ENCODE measurements at regions not wholly inside any gene's neighbourhood (a gene's known extent, or its start where the extent isn't known, plus 50 kb on each side); places are given as distances from the start of the nearest gene placed in this dataset.
A peak's percentile ranks its signal among the peaks of the same experiment; 100 is the strongest.

- no peak for DNase-seq (ENCODE audit: low read depth)
Measured at GRCh38 chr4:140281828-140282552, 91.5 kb upstream of the SCOC start.

DNA sequence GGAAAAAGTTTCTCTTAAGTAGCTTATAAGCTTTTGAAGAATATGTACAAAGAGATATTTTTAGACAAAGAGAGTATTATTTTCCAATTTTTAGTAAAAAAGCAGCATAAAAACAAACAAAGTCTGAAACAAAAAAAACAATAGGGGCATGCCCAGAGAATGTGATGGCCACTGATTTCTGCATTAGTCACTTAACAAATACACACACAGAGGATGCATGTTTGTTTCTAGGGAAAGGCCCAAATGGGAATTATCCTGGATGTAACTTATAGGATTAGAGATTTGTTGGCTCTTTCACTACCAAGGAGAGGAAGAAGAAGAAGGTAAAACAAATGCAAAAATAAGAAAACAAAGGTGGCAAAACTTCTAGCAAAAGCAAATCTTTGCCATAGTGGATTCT lies 95.9 kb upstream of the SCOC start:
- no peak for DNase-seq (ENCODE audit: low read depth)

GRCh38 chr4:140271553-140271952 lies 101.9 kb upstream of the SCOC start:
- DNase-seq (ENCODE audit: low read depth), result no peak

DNA sequence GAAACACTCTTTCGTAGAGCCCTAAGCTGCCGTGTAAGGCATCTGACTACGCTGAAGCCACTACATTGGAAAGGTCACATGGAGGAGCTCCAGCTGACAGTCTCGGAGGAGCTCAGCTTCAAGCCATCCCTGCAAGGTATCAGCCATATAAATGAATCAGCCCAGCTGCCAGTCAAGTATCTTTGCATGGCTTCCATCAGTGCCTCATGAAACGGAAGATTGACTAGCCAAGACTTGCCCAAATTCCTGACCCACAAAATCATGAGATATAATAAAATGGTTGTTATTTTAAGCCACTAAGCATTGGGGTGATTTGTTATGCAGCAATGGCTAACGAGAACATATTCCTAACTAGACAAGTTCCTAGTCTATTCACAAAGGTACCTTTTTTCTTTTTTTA lies 104.1 kb upstream of the SCOC start:
- DNase-seq (ENCODE audit: low read depth), result no peak

GRCh38 chr4:140268186-140268841 lies 105.1 kb upstream of the SCOC start:
- DNase-seq (ENCODE audit: low read depth), result no peak

GRCh38 chr4:140267576-140267975 lies 105.9 kb upstream of the SCOC start:
- no peak for DNase-seq (ENCODE audit: low read depth)

DNA sequence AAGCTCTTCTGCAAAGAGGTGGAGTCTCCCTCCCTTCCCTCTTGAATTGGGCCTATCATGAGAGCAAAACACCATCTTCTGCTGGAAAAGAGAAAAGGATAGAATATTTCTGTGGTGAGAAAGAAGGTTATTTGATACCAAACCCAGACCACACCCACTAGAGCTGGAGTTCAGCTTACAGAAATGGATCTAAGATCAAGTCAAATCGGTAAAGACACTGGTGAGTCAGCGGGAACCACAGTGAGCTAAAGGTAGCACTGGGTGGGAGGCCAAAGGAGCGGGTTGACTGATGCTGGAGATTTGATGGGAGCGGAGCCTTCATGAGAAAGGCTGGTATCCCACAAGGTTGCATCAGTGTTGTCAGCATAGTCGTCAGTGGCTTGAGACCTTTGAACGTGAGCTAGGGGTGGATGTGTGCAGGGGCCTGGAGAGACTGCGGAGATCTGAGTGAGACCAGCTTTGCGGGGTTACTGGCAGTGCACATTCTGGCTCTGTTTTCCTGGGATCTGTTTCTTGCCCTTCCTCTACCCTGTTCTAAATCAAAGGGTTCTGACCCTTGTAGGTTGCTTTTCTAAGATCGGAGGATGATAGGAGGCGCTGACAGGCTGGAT lies 106.4 kb upstream of the SCOC start:
- no peak for DNase-seq (ENCODE audit: low read depth)

DNA sequence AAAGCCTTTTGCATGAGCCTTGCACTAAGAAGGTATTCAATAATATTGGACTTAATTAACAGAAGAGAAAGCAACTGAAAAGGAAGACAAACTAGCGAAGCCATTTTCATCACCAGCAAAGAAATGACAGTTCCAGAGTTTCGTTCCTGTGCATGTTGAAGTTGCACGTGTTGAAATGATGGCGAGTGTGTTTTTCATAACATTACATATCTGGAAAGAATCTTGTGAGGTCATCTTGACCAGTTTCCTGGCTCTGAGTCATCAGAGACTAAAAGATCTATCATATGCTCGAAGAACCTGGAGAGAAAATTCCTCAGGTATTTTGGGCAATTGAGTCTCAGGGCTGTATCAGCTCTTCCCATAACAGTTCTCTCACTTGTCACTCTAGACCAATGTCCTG lies 106.2 kb upstream of the MAML3 start:
- no peak for DNase-seq (ENCODE audit: low read depth)

- no peak for DNase-seq (ENCODE audit: low read depth)
Measured at GRCh38 chr4:140258476-140258875, 104.5 kb upstream of the MAML3 start.

- no peak for DNase-seq (ENCODE audit: low read depth)
Measured at GRCh38 chr4:140257461-140258305, 103.7 kb upstream of the MAML3 start.

DNA sequence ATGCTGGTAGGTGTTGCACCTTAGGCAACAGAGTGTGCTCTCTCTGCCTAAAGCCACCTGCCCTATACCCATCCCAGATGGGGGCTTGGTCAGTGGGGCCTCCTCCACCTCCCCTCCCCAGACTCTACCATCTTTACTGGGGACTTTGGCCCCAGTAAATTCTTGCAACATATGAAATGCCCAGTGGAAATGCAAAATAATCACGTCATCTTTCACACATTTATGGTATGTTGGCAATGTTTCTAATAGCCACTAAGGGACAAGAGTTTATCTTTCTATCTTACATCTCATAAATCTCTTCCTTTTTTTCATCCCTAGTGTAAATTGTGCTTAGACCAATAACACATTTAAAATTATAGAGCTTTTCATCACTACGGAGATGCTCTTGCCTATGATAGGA lies 103.0 kb upstream of the MAML3 start:
- DNase-seq (ENCODE audit: low read depth), result no peak

GRCh38 chr4:140256335-140256734 lies 102.4 kb upstream of the MAML3 start:
- DNase-seq (ENCODE audit: low read depth), result no peak

DNA sequence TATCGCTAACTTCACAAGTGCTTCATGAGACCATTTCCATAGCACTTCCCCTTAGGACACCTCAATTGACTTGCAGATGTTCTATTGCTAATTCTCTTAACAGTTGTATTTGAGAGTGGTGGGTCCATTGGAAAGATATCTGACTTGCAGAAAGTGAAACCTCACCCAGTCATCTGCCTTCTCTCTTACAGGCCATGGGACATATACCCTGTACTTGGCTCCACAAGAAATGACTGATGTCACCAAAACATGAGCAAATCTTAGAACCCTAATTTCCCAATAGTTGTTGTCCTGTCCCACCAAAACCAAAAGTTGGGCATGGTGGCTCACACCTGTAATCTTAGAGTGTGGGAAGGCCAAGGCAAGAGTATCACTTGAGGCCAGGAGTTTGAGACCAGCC lies 101.9 kb upstream of the MAML3 start:
- DNase-seq (ENCODE audit: low read depth), result no peak

DNA sequence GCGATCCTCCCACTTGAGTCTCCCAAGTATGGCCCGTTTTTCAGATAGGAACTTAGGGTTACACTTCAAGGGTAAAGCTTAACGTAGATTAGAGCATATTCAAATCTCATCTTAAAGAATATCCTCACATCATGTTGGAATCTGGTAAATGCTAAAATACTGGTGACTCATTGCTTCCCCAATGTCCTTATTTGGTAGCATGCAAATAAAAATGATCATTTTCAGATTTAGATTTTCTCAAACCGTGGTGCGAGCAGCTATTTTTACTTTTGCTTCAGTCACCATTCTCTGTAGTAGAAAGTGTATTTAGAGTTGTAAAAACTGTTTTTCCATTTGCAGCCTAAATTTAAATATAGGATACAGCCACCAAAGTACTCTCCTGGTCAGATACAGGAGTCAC lies 101.5 kb upstream of the MAML3 start:
- DNase-seq (ENCODE audit: low read depth), result no peak

- DNase-seq (ENCODE audit: low read depth), result no peak
Measured at GRCh38 chr4:140254651-140255299, 100.8 kb upstream of the MAML3 start.

DNA sequence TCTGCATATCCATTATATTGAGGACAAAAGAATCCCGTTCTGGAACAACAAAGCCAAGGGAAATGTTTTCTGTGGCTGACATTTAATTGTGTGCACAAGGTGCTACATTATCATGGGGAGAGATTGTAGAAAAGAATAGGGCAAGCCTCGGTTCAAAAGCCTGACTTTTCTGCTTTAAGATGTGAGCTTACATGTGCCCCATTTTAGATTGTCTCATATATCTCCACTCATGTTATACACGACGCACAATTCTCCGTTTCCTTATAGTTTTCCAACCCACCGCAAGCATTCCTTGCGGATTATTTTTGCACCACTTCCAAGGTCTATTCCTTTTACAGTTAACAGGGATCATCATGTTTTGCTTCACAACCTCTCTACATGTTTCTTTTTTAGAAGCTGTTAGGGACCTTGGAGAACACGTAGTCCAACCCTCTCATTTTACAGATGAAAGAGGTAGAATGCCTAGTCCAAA lies 99.6 kb upstream of the MAML3 start:
- DNase-seq (ENCODE audit: low read depth), result no peak

GRCh38 chr4:140252742-140253555 lies 99.0 kb upstream of the MAML3 start:
- peak; percentile 32 for DNase-seq (ENCODE audit: low read depth)

DNA sequence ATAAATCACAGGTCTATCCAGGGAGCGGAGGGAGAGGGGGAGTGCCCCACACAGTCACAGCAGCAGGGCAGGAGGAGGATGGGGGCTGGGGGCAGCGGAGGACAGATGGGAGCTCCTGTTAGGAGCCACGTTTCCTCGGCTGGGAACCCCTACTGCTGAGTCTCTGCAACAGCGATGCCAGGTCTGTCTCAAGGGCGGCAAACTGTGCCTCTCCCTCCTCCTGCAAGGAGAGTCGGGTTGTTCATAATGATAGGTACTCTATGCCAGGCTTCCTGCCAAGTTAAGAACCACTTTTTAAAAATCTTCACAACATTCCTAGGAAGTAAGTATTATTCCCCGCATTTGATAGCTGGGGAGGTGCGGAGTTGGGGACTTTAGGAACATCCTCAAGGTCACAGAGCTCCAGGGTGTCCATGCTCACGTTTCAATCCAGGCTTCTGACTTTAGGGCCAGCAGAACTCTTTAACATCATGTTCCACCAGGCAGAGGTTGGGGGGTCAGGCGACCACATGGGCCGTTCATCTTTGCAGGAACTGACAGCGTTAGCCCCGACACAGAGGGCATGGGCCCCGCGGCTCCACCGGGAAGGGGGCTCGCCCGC lies 98.3 kb upstream of the MAML3 start:
- no peak for DNase-seq (ENCODE audit: low read depth)

DNA sequence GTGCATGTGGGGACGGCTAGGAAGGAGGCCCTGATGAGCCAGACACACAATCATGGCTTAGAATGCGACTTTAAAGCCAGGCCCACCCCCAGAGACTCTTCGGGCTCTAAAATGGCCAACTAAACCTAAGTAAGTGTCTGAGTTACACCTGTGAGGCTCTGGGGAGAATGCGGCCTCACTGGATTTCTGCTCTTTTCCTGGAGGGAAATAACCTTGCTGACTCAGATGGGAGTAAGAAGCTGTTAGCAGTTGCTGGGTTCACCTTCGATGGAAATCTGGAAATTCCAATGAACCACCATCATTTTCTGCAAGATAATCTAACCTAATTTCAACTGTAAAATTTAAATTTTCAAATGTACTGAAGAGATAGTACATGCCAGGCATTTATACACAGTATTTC lies 97.6 kb upstream of the MAML3 start:
- no peak for DNase-seq (ENCODE audit: low read depth)

DNA sequence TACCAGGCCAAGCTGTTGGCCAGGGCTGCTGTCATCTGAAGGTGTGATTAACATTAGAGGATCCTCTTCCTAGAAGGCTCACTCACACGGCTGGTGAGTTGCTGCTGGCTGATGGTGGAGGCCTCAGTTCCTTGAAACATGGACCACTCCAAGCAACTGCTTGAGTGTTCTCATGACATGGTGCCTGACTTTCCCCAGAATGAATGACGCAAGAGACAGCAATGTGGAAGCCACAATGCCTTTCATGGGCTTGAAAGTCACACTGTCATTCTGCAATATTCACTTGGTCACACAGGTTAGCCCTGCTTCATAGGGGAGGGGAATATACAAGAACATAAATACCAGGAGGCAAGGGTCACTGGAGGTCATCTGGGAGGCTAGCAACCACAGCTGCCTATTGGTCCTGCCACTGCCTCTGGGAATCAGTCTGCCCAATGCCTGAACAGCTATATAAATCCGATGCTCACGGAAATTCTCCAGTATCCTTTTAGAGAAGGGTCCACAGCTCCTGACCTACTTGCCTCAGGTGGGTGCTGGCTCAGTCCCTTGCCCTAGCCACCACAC lies 97.1 kb upstream of the MAML3 start:
- DNase-seq (ENCODE audit: low read depth), result no peak

All from stimulated activated CD8-positive, alpha-beta memory T cell treated with anti-CD3 and anti-CD28 coated beads, Interleukin-15, amount 100 ng/mL, for 1 hour (primary cell).